ENCODE measurements at regions not wholly inside any gene's neighbourhood (a gene's known extent, or its start where the extent isn't known, plus 50 kb on each side); places are given as distances from the start of the nearest gene placed in this dataset.

- no peaks in the 10 kb centered on the region for H3K36me3 ChIP-seq
- DNase-seq (no peak), ATAC-seq (ENCODE audit: low FRiP score in 2 of 2) (no peak)
- TF ChIP-seq, protein P1, sequence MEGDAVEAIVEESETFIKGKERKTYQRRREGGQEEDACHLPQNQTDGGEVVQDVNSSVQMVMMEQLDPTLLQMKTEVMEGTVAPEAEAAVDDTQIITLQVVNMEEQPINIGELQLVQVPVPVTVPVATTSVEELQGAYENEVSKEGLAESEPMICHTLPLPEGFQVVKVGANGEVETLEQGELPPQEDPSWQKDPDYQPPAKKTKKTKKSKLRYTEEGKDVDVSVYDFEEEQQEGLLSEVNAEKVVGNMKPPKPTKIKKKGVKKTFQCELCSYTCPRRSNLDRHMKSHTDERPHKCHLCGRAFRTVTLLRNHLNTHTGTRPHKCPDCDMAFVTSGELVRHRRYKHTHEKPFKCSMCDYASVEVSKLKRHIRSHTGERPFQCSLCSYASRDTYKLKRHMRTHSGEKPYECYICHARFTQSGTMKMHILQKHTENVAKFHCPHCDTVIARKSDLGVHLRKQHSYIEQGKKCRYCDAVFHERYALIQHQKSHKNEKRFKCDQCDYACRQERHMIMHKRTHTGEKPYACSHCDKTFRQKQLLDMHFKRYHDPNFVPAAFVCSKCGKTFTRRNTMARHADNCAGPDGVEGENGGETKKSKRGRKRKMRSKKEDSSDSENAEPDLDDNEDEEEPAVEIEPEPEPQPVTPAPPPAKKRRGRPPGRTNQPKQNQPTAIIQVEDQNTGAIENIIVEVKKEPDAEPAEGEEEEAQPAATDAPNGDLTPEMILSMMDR (IDR thresholded peaks at IDR 0.05): no peak
- no peak for TF ChIP-seq EP300 (IDR thresholded peaks at IDR 0.05)
- TF ChIP-seq POLR2AphosphoS5 (IDR thresholded peaks at IDR 0.05): no peak
- no peak for TF ChIP-seq POLR2A (IDR thresholded peaks at IDR 0.05)
- no peak overlapping the region for H3K27ac ChIP-seq
- no peaks in the 10 kb centered on the region for H3K9me3 ChIP-seq
- no peak overlapping the region for H3K4me3 ChIP-seq
- H3K4me1 ChIP-seq: no peaks in the 10 kb centered on the region
- whole genome bisulfite sequencing, 2 donors: 8 to 60% methylated on average over 1 of the region's 1 CpG
- no peaks in the 10 kb centered on the region for H3K27me3 ChIP-seq
Observed at GRCh38 chr13:70457474-70457873, 349.2 kb upstream of the KLHL1 start.

- no peak overlapping the region for H3K27ac ChIP-seq
- H3K4me3 ChIP-seq: no peak overlapping the region
- whole genome bisulfite sequencing, 2 donors: 84 to 88% methylated on average over 2 of the region's 2 CpGs
- DNase-seq (no peak), ATAC-seq (ENCODE audit: low FRiP score in 2 of 2) (no peak)
- H3K4me1 ChIP-seq: no peaks in the 10 kb centered on the region
- no peaks in the 10 kb centered on the region for H3K27me3 ChIP-seq
- no peaks in the 10 kb centered on the region for H3K36me3 ChIP-seq
- TF ChIP-seq, protein P1 (IDR thresholded peaks at IDR 0.05): no peak
- no peak for TF ChIP-seq EP300 (IDR thresholded peaks at IDR 0.05)
- TF ChIP-seq POLR2A (IDR thresholded peaks at IDR 0.05): no peak
- no peak for TF ChIP-seq POLR2AphosphoS5 (IDR thresholded peaks at IDR 0.05)
- H3K9me3 ChIP-seq: no peaks in the 10 kb centered on the region
Observed at GRCh38 chr13:70448820-70449219, 340.6 kb upstream of the KLHL1 start.

DNA sequence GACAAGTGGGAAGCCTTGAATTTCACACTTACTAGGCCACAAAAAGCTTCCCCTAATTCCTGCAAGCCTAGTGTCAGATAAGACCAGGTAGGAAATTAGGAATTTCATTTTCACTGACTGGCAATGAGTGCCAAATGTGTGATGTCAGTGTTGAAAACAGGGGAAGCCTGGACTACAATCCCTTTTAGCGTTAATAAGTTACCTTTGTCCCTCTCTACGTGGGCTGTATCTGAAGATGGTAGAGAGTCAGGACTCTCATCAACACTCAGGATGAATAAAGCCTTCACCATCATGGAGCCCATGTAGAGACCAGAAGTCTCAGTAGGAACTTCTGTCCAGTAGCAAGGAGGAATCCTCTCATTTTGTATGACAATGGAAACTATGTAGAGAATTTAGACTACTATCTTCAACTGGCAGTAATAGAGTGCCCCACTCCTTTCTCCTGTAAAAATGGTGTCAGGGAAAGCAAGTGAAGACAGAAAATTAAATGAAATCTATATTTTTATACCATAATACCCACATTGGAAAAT is 324.1 kb upstream of the KLHL1 start:
- Histone ChIP-seq H3K4me1 (no peaks in the 10 kb centered on the region), H3K27me3 (no peaks in the 10 kb centered on the region), H3K9me3 (no peaks in the 10 kb centered on the region), H3K36me3 (no peaks in the 10 kb centered on the region), H3K4me3 (no peak overlapping the region), H3K27ac (no peak overlapping the region)
- WGBS, 2 donors: 79 to 84% methylated on average over 2 of the region's 2 CpGs
- DNase-seq: no peak
- ATAC-seq (ENCODE audit: low FRiP score in 2 of 2): no peak
- TF ChIP-seq EP300 (IDR thresholded peaks at IDR 0.05): no peak
- TF ChIP-seq, protein P1 (IDR thresholded peaks at IDR 0.05): no peak
- TF ChIP-seq POLR2A (IDR thresholded peaks at IDR 0.05): no peak
- no peak for TF ChIP-seq POLR2AphosphoS5 (IDR thresholded peaks at IDR 0.05)

DNA sequence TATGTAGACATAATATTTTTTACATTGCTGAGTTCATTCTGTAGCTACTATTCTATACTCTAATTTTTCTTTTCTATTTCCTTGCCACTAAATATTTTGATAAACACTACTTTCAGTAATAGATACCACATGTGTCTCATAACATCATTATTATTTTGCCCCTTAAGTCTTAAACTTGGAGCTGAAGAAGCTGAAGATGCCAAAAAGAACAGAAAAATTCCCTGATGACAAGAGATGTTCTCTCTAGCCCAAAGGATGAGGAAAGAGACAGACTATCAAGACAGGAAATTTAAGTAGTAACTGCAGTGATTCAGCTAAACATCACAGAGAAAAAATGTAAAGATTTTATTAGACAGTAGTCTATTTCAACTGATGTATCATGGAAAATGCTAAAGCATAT is 322.0 kb upstream of the KLHL1 start:
- ATAC-seq (ENCODE audit: low FRiP score in 2 of 2) (no peak), DNase-seq (no peak)
- Histone ChIP-seq H3K27me3 (no peaks in the 10 kb centered on the region), H3K9me3 (no peaks in the 10 kb centered on the region), H3K27ac (no peak overlapping the region), H3K36me3 (no peaks in the 10 kb centered on the region), H3K4me3 (no peak overlapping the region), H3K4me1 (no peaks in the 10 kb centered on the region)
- TF ChIP-seq POLR2A (IDR thresholded peaks at IDR 0.05): no peak
- TF ChIP-seq POLR2AphosphoS5 (IDR thresholded peaks at IDR 0.05): no peak
- TF ChIP-seq EP300 (IDR thresholded peaks at IDR 0.05): no peak
- TF ChIP-seq, protein P1 (IDR thresholded peaks at IDR 0.05): no peak

- Histone ChIP-seq H3K27me3 (no peaks in the 10 kb centered on the region), H3K36me3 (no peaks in the 10 kb centered on the region), H3K4me3 (no peak overlapping the region), H3K4me1 (no peaks in the 10 kb centered on the region), H3K27ac (no peak overlapping the region), H3K9me3 (no peaks in the 10 kb centered on the region)
- ATAC-seq (ENCODE audit: low FRiP score in 2 of 2) (no peak), DNase-seq (no peak)
- no peak for TF ChIP-seq POLR2A (IDR thresholded peaks at IDR 0.05)
- no peak for TF ChIP-seq EP300 (IDR thresholded peaks at IDR 0.05)
- no peak for TF ChIP-seq POLR2AphosphoS5 (IDR thresholded peaks at IDR 0.05)
- TF ChIP-seq, protein P1 (IDR thresholded peaks at IDR 0.05): no peak
Observed at GRCh38 chr13:70424928-70425327, 316.7 kb upstream of the KLHL1 start.
